H1 (cell line): ENCODE measurements at regions not wholly inside any gene's neighbourhood (a gene's known extent, or its start where the extent isn't known, plus 50 kb on each side); places are given as distances from the start of the nearest gene placed in this dataset.

Experiments
- ASH2L ChIP-seq: fragments of 200-600, 300-600 bp; sonication (generic); IDR thresholded peaks from one replicate; pipeline ENCODE4 v1.7.1; 2017; ENCODE audit warnings: low read length
- EZH2 ChIP-seq: fragments of 200-600 bp; sonication (generic); IDR thresholded peaks from 2 replicates; pipeline ENCODE4 v1.7.1; 2012; ENCODE audit warnings: low read depth, mild to moderate bottlenecking, moderate library complexity, low read length, inconsistent platforms; ENCODE audit not compliant: severe bottlenecking
- POLR2AphosphoS5 ChIP-seq: IDR thresholded peaks from 2 replicates; pipeline ENCODE4 v1.6.1; 2011; ENCODE audit warnings: low read depth, low read length
- RNF2 ChIP-seq: fragments of 200-900, 300-1000 bp; sonication (generic); IDR thresholded peaks from 2 replicates; pipeline ENCODE4 v1.7.1; 2016; ENCODE audit warnings: borderline replicate concordance, low read depth, mild to moderate bottlenecking, antibody characterized with exemption, low read length; ENCODE audit not compliant: poor library complexity, severe bottlenecking; ENCODE audit errors: missing control alignments

DNA sequence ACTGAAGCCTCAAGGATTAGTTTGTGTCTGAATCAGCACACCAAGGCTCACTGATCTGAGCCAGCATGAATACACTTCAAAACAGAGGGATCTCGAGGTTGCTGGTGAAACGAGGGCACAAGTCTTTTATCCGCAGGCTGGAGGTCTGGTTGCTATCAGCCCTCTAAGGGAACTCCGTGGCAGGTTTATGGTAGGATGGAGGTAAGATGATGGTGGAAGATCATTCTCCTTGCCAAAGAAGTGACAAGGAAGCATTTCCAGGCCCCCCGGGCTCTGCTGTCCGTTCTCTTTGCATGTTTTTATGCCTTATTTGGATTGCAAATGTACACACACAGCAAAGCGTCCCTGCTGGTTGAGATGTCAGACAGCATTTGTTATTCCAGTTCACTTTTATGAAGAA is 268.3 kb downstream of the ARHGAP12 start:
- TF ChIP-seq ASH2L (no peak), RNF2 (no peak), POLR2AphosphoS5 (no peak), EZH2 (no peak)
